ENCODE measurements at regions not wholly inside any gene's neighbourhood (a gene's known extent, or its start where the extent isn't known, plus 50 kb on each side); places are given as distances from the start of the nearest gene placed in this dataset.

DNA sequence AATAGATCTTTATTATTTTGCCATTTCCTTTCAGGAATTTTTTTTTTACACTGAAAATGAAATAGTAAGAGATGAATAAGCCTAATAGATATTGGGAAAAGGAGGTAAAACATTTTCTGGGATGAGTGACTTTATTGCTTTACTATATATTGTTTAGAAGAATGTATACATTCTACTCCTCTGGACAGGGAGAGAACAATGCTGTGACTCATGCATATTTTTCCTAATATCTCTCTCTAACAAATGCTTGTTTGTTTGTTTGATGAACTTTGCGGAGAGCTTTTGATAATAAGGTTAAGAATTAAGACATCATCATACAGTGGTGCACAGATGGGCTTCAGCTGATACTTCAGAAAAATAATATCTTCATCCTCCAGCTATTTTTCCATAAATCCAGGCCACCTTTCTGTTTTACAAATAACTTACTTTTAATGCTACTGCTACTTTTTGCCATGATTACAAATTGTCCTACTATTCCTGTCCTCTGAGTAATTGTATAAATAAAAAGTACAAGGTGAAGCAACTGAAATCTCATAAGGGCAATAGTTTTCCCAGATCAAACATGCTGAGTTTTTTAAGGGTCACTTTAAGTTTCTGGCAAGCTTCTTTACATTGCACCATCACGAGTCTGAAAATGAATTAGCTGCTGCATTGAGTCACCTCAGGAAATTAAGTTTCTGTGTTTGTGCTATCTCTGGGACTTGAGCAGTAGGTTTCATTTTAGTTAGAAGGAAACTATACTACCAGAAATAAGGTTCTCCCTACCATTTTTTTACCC is 207.3 kb upstream of the POT1 start:
- TF ChIP-seq, protein P1, sequence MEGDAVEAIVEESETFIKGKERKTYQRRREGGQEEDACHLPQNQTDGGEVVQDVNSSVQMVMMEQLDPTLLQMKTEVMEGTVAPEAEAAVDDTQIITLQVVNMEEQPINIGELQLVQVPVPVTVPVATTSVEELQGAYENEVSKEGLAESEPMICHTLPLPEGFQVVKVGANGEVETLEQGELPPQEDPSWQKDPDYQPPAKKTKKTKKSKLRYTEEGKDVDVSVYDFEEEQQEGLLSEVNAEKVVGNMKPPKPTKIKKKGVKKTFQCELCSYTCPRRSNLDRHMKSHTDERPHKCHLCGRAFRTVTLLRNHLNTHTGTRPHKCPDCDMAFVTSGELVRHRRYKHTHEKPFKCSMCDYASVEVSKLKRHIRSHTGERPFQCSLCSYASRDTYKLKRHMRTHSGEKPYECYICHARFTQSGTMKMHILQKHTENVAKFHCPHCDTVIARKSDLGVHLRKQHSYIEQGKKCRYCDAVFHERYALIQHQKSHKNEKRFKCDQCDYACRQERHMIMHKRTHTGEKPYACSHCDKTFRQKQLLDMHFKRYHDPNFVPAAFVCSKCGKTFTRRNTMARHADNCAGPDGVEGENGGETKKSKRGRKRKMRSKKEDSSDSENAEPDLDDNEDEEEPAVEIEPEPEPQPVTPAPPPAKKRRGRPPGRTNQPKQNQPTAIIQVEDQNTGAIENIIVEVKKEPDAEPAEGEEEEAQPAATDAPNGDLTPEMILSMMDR (IDR thresholded peaks at IDR 0.05 in 4 of 5, conservative IDR thresholded peaks at IDR 0.05 in 1 of 5): no peak
- intact Hi-C loops (cut with DNase I; ENCODE audit: low total_unique reads) (no loop called here), in situ Hi-C loops (cut with MboI; ENCODE audit: low sequenced_read_pairs in 4 of 4) (no loop called here)
- Histone ChIP-seq H3K4me1 (no peaks in the 10 kb centered on the region), H3K36me3 (no peaks in the 10 kb centered on the region), H3K9me3 (no peaks in the 10 kb centered on the region), H3K4me3 (no peak overlapping the region), H3K27me3 (no peaks in the 10 kb centered on the region), H3K27ac (no peak overlapping the region)
- DNase-seq (no peak), ATAC-seq (no peak)

DNA sequence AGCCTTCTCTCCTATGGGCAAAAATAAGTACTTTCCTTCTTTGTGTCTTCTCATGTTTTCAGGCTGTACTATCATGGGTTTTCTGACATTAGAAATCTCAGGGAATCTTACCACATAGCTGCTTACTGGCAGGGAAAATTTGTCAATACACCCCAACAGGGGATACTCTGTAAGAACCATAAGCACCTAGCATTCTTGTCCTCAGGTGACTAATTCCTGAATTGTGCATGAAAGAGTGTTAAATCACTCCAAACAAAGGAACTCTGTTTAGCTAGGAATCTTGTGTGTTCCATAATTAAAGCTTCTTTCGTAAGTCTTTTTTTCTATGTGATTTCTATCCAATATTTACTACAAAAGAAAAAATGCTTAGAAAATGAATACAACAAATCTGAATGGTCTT is 206.7 kb upstream of the POT1 start:
- no peak for DNase-seq
- H3K4me1 ChIP-seq: no peaks in the 10 kb centered on the region
- no peaks in the 10 kb centered on the region for H3K36me3 ChIP-seq
- ATAC-seq: no peak
- no peak overlapping the region for H3K27ac ChIP-seq
- no peak overlapping the region for H3K4me3 ChIP-seq
- no peaks in the 10 kb centered on the region for H3K9me3 ChIP-seq
- no peaks in the 10 kb centered on the region for H3K27me3 ChIP-seq
- in situ Hi-C loops (cut with MboI; ENCODE audit: low sequenced_read_pairs in 4 of 4): no loop called here
- TF ChIP-seq, protein P1 (IDR thresholded peaks at IDR 0.05 in 4 of 5, conservative IDR thresholded peaks at IDR 0.05 in 1 of 5): no peak
- TF ChIP-seq POLR2A (IDR thresholded peaks at IDR 0.05): no peak
- intact Hi-C loops (cut with DNase I; ENCODE audit: low total_unique reads): no loop called here

DNA sequence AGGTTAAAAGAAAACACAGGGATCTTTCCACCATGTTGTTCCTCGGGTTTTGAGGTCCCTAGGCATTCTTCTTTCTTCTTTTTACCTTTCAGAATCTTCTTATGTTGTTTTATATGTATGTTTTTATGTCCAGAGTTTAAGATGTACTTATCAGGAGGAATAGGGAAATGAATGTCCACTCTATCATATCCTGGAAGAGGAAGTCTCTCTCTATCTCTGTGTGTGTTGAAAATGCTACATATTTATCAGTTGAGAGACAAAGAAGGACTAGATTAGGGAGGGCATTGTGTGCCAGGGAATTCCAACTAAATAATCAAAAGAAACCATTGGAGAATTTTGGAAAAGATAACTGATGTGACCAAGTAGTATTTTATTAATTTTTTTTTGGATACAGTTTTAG is 200.5 kb upstream of the POT1 start:
- H3K27ac ChIP-seq: no peak overlapping the region
- ATAC-seq (no peak), DNase-seq (no peak)
- H3K27me3 ChIP-seq: no peaks in the 10 kb centered on the region
- H3K4me1 ChIP-seq: no peaks in the 10 kb centered on the region
- intact Hi-C loops (cut with DNase I; ENCODE audit: low total_unique reads) (no loop called here), in situ Hi-C loops (cut with MboI; ENCODE audit: low sequenced_read_pairs in 4 of 4) (no loop called here)
- TF ChIP-seq, protein P1 (IDR thresholded peaks at IDR 0.05 in 4 of 5, conservative IDR thresholded peaks at IDR 0.05 in 1 of 5): no peak
- no peak overlapping the region for H3K4me3 ChIP-seq
- H3K36me3 ChIP-seq: no peaks in the 10 kb centered on the region
- H3K9me3 ChIP-seq: no peaks in the 10 kb centered on the region

DNA sequence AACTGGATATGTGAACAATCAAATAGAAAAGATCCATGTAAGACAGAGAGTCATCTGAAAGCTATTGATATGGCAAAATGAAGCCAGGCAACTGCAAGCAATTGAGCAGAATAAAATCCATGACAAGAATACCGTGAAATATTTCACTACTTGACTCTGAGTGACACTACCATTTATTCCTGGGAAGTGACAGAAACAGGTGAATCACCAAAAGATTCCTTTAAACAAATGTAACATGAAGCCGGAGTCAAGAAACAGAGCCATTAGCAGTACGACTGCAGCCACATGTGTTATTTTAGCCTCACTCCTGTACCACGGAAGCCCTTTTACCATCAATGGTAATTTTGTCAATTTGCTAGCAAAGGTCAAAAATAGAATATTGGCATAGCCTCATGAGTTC is 197.7 kb upstream of the POT1 start:
- Histone ChIP-seq H3K36me3 (no peaks in the 10 kb centered on the region), H3K27me3 (no peaks in the 10 kb centered on the region), H3K4me3 (no peak overlapping the region), H3K27ac (no peak overlapping the region), H3K9me3 (no peaks in the 10 kb centered on the region), H3K4me1 (no peaks in the 10 kb centered on the region)
- DNase-seq (no peak), ATAC-seq (no peak)
- TF ChIP-seq, protein P1 (IDR thresholded peaks at IDR 0.05 in 4 of 5, conservative IDR thresholded peaks at IDR 0.05 in 1 of 5): no peak
- TF ChIP-seq POLR2A (IDR thresholded peaks at IDR 0.05): no peak
- in situ Hi-C loops (cut with MboI; ENCODE audit: low sequenced_read_pairs in 4 of 4): no loop called here
- intact Hi-C loops (cut with DNase I; ENCODE audit: low total_unique reads): no loop called here

DNA sequence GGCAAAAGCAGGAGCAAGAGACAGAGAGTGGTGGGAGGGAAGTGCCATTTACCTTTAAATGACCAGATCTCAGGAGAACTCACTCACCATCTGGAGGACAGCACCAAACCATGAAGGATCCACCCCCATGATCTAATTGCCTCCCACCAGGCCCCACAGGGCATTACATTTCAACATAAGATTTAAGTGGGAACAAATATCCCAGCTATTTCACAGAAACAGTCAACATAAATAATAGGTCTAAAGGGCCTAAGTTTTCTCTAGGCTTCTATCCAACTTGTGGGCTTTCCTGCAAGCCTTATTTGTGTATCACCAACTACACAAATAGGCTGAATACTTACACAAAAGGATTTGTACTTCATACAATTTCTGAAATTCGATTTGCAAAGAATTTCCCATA is 196.8 kb upstream of the POT1 start:
- TF ChIP-seq, protein P1 (IDR thresholded peaks at IDR 0.05 in 4 of 5, conservative IDR thresholded peaks at IDR 0.05 in 1 of 5): no peak
- no peak for TF ChIP-seq POLR2A (IDR thresholded peaks at IDR 0.05)
- ATAC-seq: no peak
- in situ Hi-C loops (cut with MboI; ENCODE audit: low sequenced_read_pairs in 4 of 4): no loop called here
- no peak overlapping the region for H3K4me3 ChIP-seq
- H3K27me3 ChIP-seq: no peaks in the 10 kb centered on the region
- no peaks in the 10 kb centered on the region for H3K36me3 ChIP-seq
- H3K4me1 ChIP-seq: no peaks in the 10 kb centered on the region
- intact Hi-C loops (cut with DNase I; ENCODE audit: low total_unique reads): no loop called here
- no peaks in the 10 kb centered on the region for H3K9me3 ChIP-seq
- H3K27ac ChIP-seq: no peak overlapping the region
- DNase-seq: no peak

Measured in gastrocnemius medialis (tissue), 4 donors.